Upper lobe of right lung (tissue), 1 donor: ENCODE measurements at regions not wholly inside any gene's neighbourhood (a gene's known extent, or its start where the extent isn't known, plus 50 kb on each side); places are given as distances from the start of the nearest gene placed in this dataset.

Experiments used
- ATAC-seq: fragments of 200-7000 bp; cut with Tn5 transposase; one replicate; pipeline ENCODE4 v1.9.1; 2020; ENCODE audit warnings: mild to moderate bottlenecking, moderate library complexity
- DNase-seq: peaks from one replicate; pipeline ENCODE4 v3.0.0-alpha.2; 2020
- H3K27ac ChIP-seq: fragments of 200-600 bp; one replicate; pipeline ENCODE4 v1.8.0; 2022
- H3K27me3 ChIP-seq: fragments of 200-600 bp; one replicate; pipeline ENCODE4 v1.8.0; 2022; ENCODE audit warnings: mild to moderate bottlenecking
- H3K36me3 ChIP-seq: fragments of 200-600 bp; one replicate; pipeline ENCODE4 v1.8.0; 2022
- H3K4me1 ChIP-seq: fragments of 200-600 bp; one replicate; pipeline ENCODE4 v1.8.0; 2022
- H3K4me3 ChIP-seq: fragments of 200-600 bp; one replicate; pipeline ENCODE4 v1.8.0; 2022; ENCODE audit warnings: mild to moderate bottlenecking
- H3K9me3 ChIP-seq: fragments of 200-600 bp; one replicate; pipeline ENCODE4 v1.8.0; 2022
- intact Hi-C: fragments of 100-400 bp; cut with DNase I; formaldehyde crosslinking; loops from one replicate; pipeline ENCODE4 v1.11.0; 2022
- TF ChIP-seq, protein P1 (sequence below): fragments of 200-600 bp; IDR thresholded peaks from one replicate; pipeline ENCODE4 v1.8.0; 2022; ENCODE audit warnings: antibody characterized with exemption
- donor health status: DM: no; HTN: yes; CAD: no; lungs with severe emphysema.

DNA sequence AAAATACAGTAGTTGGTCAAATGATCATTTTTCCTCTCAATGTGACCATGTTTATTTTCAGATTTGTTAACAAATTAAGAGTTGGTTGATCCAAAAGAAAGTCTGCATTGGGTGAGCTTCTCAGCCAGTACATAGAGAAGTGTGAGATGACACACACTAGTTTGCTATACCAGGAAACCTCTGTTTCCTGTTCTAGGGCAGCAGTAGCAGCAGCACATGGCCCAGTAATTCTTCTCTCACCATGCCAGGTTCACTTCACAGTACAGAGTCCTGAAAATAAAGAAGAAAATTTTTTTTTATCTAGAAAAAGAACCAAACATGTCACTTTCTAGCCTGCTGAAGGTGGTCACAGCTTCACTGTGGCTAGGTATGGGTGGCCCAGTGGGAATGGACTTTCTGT lies 250.2 kb upstream of the OR4E1 start:
- no peaks in the 10 kb centered on the region for H3K9me3 ChIP-seq
- TF ChIP-seq, protein P1, sequence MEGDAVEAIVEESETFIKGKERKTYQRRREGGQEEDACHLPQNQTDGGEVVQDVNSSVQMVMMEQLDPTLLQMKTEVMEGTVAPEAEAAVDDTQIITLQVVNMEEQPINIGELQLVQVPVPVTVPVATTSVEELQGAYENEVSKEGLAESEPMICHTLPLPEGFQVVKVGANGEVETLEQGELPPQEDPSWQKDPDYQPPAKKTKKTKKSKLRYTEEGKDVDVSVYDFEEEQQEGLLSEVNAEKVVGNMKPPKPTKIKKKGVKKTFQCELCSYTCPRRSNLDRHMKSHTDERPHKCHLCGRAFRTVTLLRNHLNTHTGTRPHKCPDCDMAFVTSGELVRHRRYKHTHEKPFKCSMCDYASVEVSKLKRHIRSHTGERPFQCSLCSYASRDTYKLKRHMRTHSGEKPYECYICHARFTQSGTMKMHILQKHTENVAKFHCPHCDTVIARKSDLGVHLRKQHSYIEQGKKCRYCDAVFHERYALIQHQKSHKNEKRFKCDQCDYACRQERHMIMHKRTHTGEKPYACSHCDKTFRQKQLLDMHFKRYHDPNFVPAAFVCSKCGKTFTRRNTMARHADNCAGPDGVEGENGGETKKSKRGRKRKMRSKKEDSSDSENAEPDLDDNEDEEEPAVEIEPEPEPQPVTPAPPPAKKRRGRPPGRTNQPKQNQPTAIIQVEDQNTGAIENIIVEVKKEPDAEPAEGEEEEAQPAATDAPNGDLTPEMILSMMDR: no peak
- no peak overlapping the region for H3K4me3 ChIP-seq
- H3K27ac ChIP-seq: peak overlapping the region; percentile 28
- H3K4me1 ChIP-seq: no peaks in the 10 kb centered on the region
- no peaks in the 10 kb centered on the region for H3K27me3 ChIP-seq
- no peaks in the 10 kb centered on the region for H3K36me3 ChIP-seq
- intact Hi-C loops: no loop called here
- ATAC-seq (peak; percentile 71), DNase-seq (no peak)

DNA sequence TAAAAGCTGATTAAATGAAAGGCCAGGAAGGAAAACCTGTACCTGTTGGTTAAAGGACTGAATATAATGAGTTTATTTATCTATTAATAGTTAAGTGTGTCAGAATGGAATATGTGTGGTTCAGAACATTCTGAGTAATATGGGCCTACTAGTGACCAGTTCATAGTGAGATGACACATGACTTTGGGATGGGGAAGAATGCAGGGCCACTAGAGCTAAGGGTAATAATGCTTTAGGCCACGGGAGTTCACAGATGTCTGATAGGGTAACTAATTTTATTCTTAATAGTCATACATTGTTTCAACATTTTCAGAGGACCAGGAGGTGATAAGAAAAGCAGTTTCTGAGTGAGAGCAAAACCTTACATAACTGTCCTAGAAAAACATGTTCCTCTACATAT lies 247.8 kb upstream of the OR4E1 start:
- Histone ChIP-seq H3K27me3 (no peaks in the 10 kb centered on the region), H3K4me1 (peaks cover 4% of the 10 kb centered on the region), H3K4me3 (no peak overlapping the region), H3K27ac (no peak overlapping the region), H3K9me3 (no peaks in the 10 kb centered on the region), H3K36me3 (no peaks in the 10 kb centered on the region)
- DNase-seq (no peak), ATAC-seq (no peak)
- TF ChIP-seq, protein P1: no peak
- intact Hi-C loops: no loop called here

DNA sequence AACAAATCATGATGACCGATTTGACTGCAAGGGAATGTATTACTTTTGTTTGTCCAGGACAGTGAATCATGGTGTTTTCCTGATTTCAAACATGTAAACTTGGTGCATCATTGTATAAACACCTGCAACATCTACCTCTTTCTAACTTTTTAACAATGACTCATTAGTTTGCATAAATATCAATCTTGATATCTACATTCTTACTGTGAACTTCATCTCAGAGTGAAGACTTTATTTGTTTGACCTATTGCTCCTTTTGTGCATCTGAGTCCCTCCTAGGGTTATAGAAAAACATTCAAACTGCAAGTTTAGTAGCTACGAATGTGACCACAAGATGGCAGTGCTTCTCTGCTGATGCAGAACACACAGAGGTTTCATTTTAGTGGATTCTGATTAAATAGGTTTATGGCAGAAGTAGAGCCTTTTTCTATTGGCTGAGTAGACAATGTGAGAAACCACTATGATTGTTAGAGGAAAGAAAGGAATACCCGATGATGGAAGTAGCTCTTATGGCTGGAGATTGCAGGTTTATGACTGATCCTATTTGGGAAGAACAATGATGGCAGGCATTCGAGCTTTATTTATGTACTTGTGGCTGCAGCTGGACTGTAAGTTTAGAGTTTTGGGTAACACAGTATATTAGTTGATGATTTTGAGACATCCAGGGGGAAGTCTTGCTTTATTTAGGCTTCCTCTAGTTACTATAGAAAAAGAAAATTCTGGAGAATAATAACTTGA lies 244.2 kb upstream of the OR4E1 start:
- Histone ChIP-seq H3K36me3 (no peaks in the 10 kb centered on the region), H3K4me1 (peaks cover 4% of the 10 kb centered on the region), H3K9me3 (no peaks in the 10 kb centered on the region), H3K27me3 (no peaks in the 10 kb centered on the region), H3K4me3 (no peak overlapping the region), H3K27ac (no peak overlapping the region)
- intact Hi-C loops: no loop called here
- ATAC-seq (peak; percentile 77), DNase-seq (no peak)
- TF ChIP-seq, protein P1: peak; percentile 75

DNA sequence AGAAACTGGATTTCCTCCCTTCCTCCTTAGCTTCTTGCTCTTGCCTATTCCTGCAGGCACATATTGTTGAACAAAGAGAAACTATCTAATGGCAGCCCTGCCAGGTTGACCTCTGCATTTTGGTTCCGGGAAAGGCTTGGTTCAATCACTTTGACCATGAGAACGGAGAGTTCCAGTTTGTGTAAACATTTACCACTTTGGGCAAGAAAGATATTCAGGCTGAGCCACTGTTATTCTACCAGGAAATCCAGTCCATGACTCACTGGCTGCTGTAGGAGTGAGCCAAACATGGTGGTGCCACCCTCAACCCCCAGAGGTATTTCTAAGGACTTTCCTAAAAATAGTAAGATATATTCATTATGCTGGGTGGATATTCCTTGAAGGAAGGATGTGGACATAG lies 242.2 kb upstream of the OR4E1 start:
- TF ChIP-seq, protein P1: no peak
- H3K4me1 ChIP-seq: peaks cover 4% of the 10 kb centered on the region
- peak; percentile 88 for ATAC-seq
- no peak overlapping the region for H3K4me3 ChIP-seq
- intact Hi-C loops: no loop called here
- H3K27me3 ChIP-seq: no peaks in the 10 kb centered on the region
- peak overlapping the region; percentile 61 for H3K27ac ChIP-seq
- no peak for DNase-seq
- H3K9me3 ChIP-seq: no peaks in the 10 kb centered on the region
- H3K36me3 ChIP-seq: no peaks in the 10 kb centered on the region

DNA sequence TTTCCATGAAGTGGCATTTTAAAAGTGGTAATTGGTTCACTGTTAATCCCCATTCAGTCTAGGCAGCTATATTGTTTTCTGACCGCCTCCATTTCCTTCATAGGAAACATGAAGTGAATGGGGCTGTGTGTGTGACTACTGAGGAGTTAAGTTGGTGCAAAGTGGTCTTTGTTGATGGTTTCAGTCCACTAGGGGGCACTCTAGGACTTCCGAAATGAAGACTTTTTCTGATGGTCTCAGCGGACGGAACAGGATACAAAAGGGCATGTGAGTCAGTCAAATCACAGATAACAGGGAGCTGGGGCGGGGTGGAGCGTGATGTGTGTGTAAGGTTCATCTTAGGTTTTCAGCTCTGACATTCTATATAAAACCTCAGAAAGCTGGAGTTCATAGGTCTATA lies 240.1 kb upstream of the OR4E1 start:
- ATAC-seq: peak; percentile 82
- Histone ChIP-seq H3K9me3 (no peaks in the 10 kb centered on the region), H3K36me3 (no peaks in the 10 kb centered on the region), H3K27me3 (no peaks in the 10 kb centered on the region), H3K4me1 (peaks cover 4% of the 10 kb centered on the region), H3K27ac (no peak overlapping the region), H3K4me3 (no peak overlapping the region)
- intact Hi-C loops: no loop called here
- no peak for DNase-seq
- TF ChIP-seq, protein P1: peak; percentile 59

DNA sequence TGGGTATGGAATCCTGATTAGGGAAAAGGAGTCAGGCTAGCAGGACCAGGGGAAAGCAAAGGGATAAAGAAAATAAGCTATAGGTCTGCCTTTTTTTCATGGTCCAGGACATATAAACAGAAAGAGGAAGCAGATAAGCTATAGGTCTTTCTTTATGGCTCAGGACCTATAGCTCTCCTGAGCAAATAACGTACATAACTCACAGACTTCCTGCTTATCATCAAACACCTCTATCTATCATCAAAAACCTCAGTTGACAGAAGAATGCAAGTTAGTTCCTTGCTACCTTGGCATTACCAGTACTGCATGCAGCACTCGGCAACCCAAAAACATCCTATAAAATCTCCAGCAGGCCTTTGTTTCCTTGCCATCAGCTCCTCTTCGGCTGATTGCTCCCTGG lies 238.7 kb upstream of the OR4E1 start:
- no peak overlapping the region for H3K27ac ChIP-seq
- no peaks in the 10 kb centered on the region for H3K4me1 ChIP-seq
- ATAC-seq: no peak
- intact Hi-C loops: no loop called here
- TF ChIP-seq, protein P1: no peak
- H3K4me3 ChIP-seq: no peak overlapping the region
- H3K36me3 ChIP-seq: no peaks in the 10 kb centered on the region
- no peaks in the 10 kb centered on the region for H3K9me3 ChIP-seq
- DNase-seq: no peak
- H3K27me3 ChIP-seq: no peaks in the 10 kb centered on the region
